HL-60 (cell line): ENCODE measurements at regions not wholly inside any gene's neighbourhood (a gene's known extent, or its start where the extent isn't known, plus 50 kb on each side); places are given as distances from the start of the nearest gene placed in this dataset.
"Not testable (repeated sequence)": the region's sequence is repeated elsewhere in the genome, so short reads cannot be mapped to it uniquely, and the experiment has no call there.

Experiments
- DNase-seq, 2 experiments: peaks; one replicate each; pipeline ENCODE4 v3.0.0-alpha.2; 2010 to 2020; ENCODE audit warnings: low read depth in 1 of 2, low spot score in 1 of 2
- H3K27ac ChIP-seq: fragments of 250-450 bp; sonication (Bioruptor Pico); replicated peaks from 2 replicates; pipeline ENCODE4 v1.5.1; 2020; ENCODE audit warnings: mild to moderate bottlenecking, moderate library complexity
- H3K27me3 ChIP-seq: fragments of 250-450 bp; sonication (Bioruptor Pico); 2 replicates; pipeline ENCODE4 v1.5.1; 2021; ENCODE audit warnings: mild to moderate bottlenecking, moderate library complexity; ENCODE audit not compliant: insufficient read depth, poor library complexity, severe bottlenecking
- H3K4me3 ChIP-seq: replicated peaks from 2 replicates; pipeline ENCODE4 v1.5.1; 2011; ENCODE audit warnings: mild to moderate bottlenecking, control low read depth, low read length; ENCODE audit not compliant: insufficient read depth
- GABPA ChIP-seq: IDR thresholded peaks from 2 replicates; pipeline ENCODE4 v1.6.1; 2012; ENCODE audit warnings: low read depth
- POLR2AphosphoS5 ChIP-seq: IDR thresholded peaks from 2 replicates; pipeline ENCODE4 v1.6.1; 2012; ENCODE audit warnings: low read depth
- SPI1 ChIP-seq: IDR thresholded peaks from 2 replicates; pipeline ENCODE4 v1.6.1; 2012; ENCODE audit warnings: low read depth, mild to moderate bottlenecking, borderline replicate concordance
- TF ChIP-seq, protein P1 (sequence below): IDR thresholded peaks from 2 replicates; pipeline ENCODE4 v1.6.1; 2012; ENCODE audit warnings: low read depth; ENCODE audit not compliant: insufficient replicate concordance
- TF ChIP-seq, protein P2 (sequence below): IDR thresholded peaks from one replicate; pipeline ENCODE4 v1.5.1; 2011; ENCODE audit warnings: low read length, control low read depth, inconsistent platforms; ENCODE audit not compliant: insufficient read depth

DNA sequence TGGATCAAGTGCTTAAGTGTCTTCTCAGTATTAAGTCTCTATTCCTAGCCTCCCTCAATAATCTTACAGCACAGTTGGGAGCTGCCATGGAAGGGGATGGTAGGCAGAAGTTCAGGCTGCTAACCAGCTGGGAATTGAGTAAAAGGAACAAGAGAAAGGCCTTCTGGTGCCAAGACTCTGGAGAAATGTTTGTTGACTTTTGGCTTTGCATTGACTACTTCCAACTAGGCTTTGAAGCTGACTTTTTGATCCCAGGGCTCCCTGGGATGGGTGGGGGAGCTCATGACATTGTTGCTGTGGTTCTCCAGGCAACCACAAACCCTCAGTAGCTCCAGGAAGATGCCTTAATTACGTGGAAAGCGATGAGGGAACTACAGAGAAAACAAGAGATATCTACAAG, 85.2 kb upstream of the HTR4 start:
- no peak for TF ChIP-seq SPI1
- TF ChIP-seq, protein P1, sequence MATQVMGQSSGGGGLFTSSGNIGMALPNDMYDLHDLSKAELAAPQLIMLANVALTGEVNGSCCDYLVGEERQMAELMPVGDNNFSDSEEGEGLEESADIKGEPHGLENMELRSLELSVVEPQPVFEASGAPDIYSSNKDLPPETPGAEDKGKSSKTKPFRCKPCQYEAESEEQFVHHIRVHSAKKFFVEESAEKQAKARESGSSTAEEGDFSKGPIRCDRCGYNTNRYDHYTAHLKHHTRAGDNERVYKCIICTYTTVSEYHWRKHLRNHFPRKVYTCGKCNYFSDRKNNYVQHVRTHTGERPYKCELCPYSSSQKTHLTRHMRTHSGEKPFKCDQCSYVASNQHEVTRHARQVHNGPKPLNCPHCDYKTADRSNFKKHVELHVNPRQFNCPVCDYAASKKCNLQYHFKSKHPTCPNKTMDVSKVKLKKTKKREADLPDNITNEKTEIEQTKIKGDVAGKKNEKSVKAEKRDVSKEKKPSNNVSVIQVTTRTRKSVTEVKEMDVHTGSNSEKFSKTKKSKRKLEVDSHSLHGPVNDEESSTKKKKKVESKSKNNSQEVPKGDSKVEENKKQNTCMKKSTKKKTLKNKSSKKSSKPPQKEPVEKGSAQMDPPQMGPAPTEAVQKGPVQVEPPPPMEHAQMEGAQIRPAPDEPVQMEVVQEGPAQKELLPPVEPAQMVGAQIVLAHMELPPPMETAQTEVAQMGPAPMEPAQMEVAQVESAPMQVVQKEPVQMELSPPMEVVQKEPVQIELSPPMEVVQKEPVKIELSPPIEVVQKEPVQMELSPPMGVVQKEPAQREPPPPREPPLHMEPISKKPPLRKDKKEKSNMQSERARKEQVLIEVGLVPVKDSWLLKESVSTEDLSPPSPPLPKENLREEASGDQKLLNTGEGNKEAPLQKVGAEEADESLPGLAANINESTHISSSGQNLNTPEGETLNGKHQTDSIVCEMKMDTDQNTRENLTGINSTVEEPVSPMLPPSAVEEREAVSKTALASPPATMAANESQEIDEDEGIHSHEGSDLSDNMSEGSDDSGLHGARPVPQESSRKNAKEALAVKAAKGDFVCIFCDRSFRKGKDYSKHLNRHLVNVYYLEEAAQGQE: no peak
- TF ChIP-seq, protein P2, sequence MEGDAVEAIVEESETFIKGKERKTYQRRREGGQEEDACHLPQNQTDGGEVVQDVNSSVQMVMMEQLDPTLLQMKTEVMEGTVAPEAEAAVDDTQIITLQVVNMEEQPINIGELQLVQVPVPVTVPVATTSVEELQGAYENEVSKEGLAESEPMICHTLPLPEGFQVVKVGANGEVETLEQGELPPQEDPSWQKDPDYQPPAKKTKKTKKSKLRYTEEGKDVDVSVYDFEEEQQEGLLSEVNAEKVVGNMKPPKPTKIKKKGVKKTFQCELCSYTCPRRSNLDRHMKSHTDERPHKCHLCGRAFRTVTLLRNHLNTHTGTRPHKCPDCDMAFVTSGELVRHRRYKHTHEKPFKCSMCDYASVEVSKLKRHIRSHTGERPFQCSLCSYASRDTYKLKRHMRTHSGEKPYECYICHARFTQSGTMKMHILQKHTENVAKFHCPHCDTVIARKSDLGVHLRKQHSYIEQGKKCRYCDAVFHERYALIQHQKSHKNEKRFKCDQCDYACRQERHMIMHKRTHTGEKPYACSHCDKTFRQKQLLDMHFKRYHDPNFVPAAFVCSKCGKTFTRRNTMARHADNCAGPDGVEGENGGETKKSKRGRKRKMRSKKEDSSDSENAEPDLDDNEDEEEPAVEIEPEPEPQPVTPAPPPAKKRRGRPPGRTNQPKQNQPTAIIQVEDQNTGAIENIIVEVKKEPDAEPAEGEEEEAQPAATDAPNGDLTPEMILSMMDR: no peak
- no peak for TF ChIP-seq GABPA
- no peak for TF ChIP-seq POLR2AphosphoS5
- Histone ChIP-seq H3K4me3 (no peak overlapping the region), H3K27me3 (no peaks in the 10 kb centered on the region), H3K27ac (no peak overlapping the region)
- no peak for DNase-seq

DNA sequence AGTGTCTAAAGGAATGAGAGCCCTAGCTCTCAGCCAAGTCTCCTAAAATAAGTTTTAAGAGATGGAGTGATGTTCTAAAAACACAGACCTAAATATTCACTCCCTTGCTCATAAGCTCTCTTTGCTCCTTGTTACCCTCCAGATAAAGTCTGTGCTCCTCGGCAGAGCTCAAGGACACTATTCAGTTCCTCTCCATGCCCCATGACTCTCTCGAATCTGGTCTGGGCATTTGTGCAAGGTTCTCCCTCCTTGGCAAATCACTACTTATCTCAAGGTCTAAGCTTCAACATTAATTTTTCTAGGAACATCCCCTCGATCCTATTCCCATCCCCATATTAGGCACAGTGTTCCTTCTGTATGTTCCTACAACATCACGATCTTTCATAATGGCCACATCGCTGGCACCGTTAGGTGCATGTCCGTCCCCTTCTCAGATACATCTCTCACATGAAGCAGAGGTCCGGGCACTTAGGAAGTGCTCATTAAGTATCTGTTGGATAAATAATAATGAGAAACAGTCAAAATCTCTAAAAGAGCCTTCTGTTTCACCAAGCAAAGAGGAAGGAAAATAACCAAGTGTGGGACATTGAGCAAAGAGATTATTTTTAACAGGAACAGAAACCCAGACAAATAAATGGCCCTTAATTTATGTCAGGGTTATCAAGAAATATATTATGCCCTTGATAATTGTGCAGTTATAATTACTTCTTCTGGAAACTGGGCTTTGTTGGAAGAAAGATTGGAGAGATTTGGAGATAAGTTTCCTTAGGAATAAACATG, 85.9 kb upstream of the HTR4 start:
- Histone ChIP-seq H3K27ac (no peak overlapping the region), H3K27me3 (no peaks in the 10 kb centered on the region), H3K4me3 (no peak overlapping the region)
- DNase-seq: no peak
- TF ChIP-seq GABPA (no peak), SPI1 (no peak), POLR2AphosphoS5 (no peak)
- TF ChIP-seq, protein P1: no peak
- TF ChIP-seq, protein P2: no peak

DNA sequence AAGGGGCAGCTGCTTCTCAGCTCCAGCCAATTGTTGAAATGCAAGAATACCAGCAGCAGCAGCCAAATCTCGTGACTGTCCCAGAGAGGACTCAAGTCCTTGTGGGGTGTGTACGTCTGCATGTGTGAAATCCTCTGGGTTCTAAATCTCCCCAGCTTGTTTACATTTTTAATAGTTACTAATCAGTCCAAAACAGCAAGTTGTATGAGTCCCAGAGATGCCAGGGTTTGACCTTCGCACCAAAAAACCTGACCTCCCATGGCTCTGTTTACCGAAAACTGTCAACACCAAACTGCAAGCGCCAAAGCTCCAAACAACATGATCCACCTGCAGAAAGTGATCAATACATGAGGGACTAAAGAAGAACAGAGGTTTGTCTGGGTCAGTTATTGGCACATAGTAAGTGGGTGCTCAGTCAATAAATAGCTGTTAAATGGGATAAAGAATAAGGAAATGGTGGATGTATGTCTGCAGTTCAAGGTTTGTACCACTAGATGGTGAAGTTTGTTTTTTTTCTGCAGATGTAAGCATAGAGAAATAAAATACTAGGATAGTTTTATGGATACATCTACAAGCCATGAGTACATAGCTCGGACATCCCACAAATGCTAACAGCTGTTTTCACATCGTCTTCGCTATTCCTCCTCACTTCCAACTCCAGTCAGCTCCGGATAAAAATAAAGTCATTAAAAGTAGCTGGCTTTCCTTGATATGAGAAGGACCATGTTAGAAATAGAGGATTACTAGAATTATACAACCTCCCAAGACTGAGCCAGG, 85.3 kb upstream of the ADRB2 start:
- H3K27me3 ChIP-seq: no peaks in the 10 kb centered on the region
- H3K27ac ChIP-seq: peak overlapping the region; percentile 18
- peak in 1 of 2 experiments; percentile 42 for DNase-seq
- H3K4me3 ChIP-seq: no peak overlapping the region
- no peak for TF ChIP-seq POLR2AphosphoS5
- peak; percentile 38; the same call in 1 of the 2 replicates for TF ChIP-seq SPI1
- no peak for TF ChIP-seq GABPA
- TF ChIP-seq, protein P2: peak; percentile 54
- TF ChIP-seq, protein P1: no peak

DNA sequence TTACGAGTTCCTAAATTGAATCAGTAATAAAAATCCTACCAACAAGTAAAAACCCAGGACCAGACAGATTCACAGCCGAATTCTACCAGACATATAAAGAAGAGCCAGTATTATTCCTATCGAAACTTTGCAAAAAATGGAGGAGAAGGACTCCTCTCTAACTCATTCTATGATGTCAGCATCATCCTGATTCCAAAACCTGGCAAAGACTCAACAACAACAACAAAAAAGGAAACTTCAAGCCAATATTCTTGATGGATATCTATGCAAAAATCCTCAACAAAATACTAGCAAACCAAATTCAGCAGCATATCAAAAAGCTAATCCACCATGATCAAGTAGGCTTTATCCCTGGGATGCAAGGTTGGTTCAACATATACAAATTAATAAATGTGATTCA, 84.6 kb upstream of the ADRB2 start:
- peak overlapping the region; percentile 18 for H3K27ac ChIP-seq
- not testable (repeated sequence) for H3K4me3 ChIP-seq, DNase-seq, H3K27me3 ChIP-seq
